ENCODE measurements at regions not wholly inside any gene's neighbourhood (a gene's known extent, or its start where the extent isn't known, plus 50 kb on each side); places are given as distances from the start of the nearest gene placed in this dataset.
"Not testable (repeated sequence)": the region's sequence is repeated elsewhere in the genome, so short reads cannot be mapped to it uniquely, and the experiment has no call there.

- no peak for DNase-seq
Measured at GRCh38 chr6:140480852-140481251, 1106.4 kb upstream of the CITED2 start.

DNA sequence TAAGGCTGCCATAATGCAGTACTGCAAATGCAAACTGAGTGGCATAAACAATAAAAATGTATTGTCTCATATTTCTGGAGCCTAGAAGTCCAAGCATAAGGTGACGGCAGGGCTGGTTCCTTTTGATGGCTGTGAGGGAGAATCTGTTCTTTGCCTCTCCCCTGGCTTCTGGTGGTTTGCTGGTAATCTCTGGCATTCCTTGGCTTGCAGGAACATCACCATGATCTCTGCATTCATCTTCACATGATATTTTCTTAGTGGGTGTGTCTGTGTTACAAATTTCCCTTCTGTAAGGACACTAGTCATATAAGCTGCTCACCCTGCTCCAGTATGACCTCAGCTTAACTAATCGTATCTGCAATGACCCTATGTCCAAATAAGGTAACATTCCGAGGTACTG is 1104.2 kb upstream of the CITED2 start:
- DNase-seq: no peak

- no peak for DNase-seq
Measured at GRCh38 chr6:140475086-140475485, 1100.6 kb upstream of the CITED2 start.

DNA sequence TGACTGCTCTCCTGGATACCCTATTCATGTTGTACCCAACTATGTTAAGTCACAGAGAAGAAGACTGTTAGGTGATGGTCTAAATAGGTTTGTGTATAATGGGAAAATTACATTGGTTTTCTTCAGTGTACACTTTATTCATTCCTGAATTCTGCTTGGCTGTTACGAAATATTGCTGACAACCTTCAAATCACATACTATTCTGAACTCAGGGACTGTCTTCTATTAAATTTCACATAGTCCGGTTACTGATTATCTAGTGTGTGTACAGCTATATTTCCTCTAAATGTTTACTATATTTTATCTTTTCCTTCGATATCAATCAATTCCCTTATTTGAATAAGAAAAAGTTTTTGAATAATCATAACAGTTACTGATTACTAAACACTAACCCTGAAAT is 1090.3 kb upstream of the CITED2 start:
- DNase-seq: no peak

DNA sequence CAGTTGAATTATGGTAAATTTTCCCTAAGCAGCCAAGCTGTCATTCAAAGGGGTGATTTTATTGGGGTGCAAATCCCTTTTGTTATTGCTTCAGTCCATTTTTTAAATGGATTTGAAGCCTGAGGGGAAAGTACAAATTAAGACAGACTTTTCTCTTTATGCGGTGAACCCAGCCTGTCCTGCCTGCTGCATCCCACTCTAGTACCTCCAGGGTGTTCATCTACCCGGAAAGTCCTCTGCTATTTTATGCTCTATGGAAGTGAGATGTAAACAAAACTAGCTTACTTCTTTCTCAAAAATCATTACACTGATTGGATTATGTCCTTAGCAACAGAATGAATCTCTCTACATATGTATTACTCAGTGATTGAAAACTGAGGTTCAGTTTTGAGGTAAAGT is 1088.9 kb upstream of the CITED2 start:
- no peak for DNase-seq

- DNase-seq: no peak
Measured at GRCh38 chr6:140462453-140463311, 1088.2 kb upstream of the CITED2 start.

- no peak for DNase-seq
Measured at GRCh38 chr6:140462076-140462452, 1087.6 kb upstream of the CITED2 start.

- no peak for DNase-seq
Measured at GRCh38 chr6:140460267-140460666, 1085.8 kb upstream of the CITED2 start.

- DNase-seq: no peak
Measured at GRCh38 chr6:140459209-140459608, 1084.8 kb upstream of the CITED2 start.

- no peak for DNase-seq
Measured at GRCh38 chr6:140446241-140446640, 1071.8 kb upstream of the CITED2 start.

DNA sequence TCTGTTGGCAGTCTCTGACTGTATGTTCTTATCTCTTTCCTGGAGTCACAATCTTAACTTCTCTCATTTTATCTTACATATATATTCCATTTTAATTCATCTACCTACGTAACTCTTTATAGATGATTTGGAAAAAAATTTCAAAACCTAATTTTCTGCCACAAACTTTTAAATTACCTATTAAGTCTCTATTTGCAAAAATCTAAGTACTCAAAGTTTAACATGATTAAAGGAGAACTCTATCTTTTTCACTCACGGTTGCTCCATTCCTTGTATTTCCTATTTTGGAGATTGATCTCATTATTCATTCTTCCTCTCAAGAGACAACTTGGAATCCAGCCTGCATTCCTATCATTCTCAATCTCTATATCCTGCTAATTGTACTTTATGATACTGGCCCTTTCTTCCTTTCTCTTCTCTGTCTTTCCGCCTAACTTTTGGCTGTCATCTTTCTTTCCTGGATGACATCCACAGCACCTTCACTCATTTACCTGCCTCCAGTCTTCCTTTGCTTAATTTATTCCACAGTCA is 1071.1 kb upstream of the CITED2 start:
- DNase-seq: no peak

- not testable (repeated sequence) for DNase-seq
Measured at GRCh38 chr6:140443112-140443511, 1068.7 kb upstream of the CITED2 start.

GRCh38 chr6:140441256-140441655 is 1066.8 kb upstream of the CITED2 start:
- no peak for DNase-seq

DNA sequence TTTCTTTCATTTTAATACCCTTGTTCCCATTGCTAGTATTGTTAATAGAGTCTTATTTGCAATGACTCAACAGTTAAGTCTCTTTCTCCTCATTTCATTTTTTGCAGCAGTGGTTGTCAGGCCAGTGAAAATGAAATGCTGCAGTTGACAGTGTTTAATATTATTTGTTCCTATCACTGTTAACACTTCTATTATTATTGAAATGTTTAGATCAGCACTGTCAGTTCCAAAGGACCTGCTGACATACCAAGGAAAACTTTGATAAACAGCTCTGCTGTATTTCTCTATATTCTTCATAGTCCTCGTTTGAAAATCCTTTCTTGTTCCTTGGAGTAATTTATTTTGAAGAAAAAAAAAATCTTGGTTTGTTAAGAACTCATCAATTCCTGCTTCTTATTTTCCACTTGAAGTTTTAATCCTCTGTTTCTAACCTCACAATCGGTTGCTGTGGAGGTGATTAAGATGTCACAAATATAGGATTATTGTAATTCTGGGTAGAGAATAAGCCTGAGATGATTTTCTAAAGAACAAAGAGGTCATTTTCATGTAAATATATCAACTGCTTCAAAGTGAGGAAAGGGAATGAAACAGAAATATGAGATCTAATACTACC is 1065.9 kb upstream of the CITED2 start:
- DNase-seq: no peak

GRCh38 chr6:140438346-140438735 is 1063.9 kb upstream of the CITED2 start:
- no peak for DNase-seq

DNA sequence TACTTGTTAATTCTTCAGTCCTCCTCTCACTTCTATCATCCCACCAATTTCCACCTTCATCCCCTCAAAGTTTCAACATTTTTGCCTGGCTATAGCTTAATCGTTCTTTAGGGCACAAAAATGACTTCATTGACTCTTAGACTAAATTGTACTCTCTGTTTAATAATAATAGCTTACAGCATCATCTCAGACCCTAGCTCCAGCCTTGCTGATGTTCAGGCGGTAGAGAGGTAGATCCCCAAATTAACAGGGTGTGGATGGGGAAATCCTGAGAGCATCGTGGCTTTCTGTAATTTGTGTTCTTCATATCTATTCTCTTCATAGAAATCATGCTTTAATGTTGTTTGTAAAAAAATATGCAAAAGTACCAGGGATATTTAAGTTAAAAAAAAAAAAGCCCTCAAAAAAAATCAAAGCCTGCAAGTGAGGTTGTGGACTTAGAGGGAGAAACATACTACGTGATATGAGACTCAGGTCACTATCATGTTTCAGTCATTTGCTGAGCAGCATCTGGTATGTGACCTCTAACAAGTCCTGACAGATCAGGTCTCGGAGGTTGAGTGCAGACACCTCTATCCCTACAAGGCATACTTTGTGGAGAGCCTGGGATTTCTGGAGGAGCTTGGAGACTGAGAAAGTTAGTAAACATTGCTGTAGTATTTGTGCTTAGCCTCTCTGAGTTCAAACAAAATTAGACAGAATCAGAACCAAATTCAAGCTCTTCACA is 1063.3 kb upstream of the CITED2 start:
- DNase-seq: no peak

- no peak for DNase-seq
Measured at GRCh38 chr6:140436023-140436811, 1061.8 kb upstream of the CITED2 start.

GRCh38 chr6:140434761-140435160 is 1060.3 kb upstream of the CITED2 start:
- no peak for DNase-seq

DNA sequence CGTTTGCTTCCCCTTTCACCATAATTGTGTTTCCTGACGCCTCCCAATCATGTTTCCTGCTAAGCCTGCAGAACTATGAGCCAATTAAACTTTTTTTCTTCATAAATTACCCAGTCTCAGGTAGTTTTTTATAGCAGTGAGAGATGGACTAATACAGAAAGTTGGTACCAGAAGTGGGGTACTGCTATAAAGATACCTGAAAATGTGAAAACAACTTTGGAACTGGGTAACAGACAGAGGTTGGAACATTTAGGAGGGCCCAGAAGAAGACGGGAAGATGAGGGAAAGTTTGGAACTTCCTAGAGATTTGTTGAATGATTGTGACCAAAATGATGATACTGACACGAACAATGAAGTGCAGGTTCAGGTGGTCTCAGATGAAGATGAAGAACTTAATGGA is 1058.6 kb upstream of the CITED2 start:
- no peak for DNase-seq

- no peak for DNase-seq
Measured at GRCh38 chr6:140427842-140428241, 1053.4 kb upstream of the CITED2 start.

- DNase-seq: no peak
Measured at GRCh38 chr6:140414966-140415620, 1040.6 kb upstream of the CITED2 start.

GRCh38 chr6:140403020-140403419 is 1028.6 kb upstream of the CITED2 start:
- DNase-seq: no peak

Measured in NCI-H1436 treated with DMSO at 0.1 percent for 48 hours (cell line).